Vagina (tissue), 2 donors: ENCODE measurements at regions not wholly inside any gene's neighbourhood (a gene's known extent, or its start where the extent isn't known, plus 50 kb on each side); places are given as distances from the start of the nearest gene placed in this dataset.

ENCODE experiments used
- POLR2A ChIP-seq, 2 donors: fragments of 450-650 bp; IDR thresholded peaks; one replicate each; pipeline ENCODE4 v1.6.1; 2017; ENCODE audit warnings: antibody characterized with exemption in 2 of 2, mild to moderate bottlenecking in 2 of 2, moderate library complexity in 2 of 2
- POLR2AphosphoS5 ChIP-seq, 2 donors: sonication (generic); formaldehyde crosslinking; IDR thresholded peaks; one replicate each; pipeline ENCODE4 v1.9.0; 2017; ENCODE audit warnings: antibody characterized with exemption in 2 of 2, mild to moderate bottlenecking in 2 of 2, low read depth in 1 of 2; ENCODE audit not compliant: insufficient read depth in 1 of 2
- TF ChIP-seq, protein P1 (sequence below), 3 experiments: fragments of 450-650 bp in 2 of 3; fragments of 200-600 bp in 1 of 3; sonication (generic) in 1 of 3; IDR thresholded peaks; one replicate each; pipeline ENCODE4 v1.5.1; 2017 to 2019; ENCODE audit warnings: antibody characterized with exemption in 3 of 3, mild to moderate bottlenecking in 2 of 3, moderate library complexity in 2 of 3

DNA sequence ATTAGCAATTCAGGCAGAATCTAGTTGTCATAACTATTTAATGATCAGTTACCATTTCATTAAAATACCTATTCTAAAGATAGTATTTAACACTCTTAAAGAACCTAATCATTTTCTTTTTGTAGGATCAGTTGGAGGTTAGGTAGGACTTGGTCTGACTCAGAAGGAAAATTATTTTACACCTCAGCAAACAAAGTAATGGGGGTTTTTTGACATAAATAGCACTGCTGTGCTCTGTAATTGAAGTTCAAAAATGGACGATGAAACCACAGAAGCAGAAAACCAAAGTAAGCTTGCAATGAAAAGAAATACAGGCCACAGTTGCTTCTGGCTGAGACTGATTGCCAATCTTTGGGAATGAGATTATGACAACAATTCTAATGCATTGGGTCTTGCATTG, 187.0 kb upstream of the TRPM3 start:
- TF ChIP-seq POLR2A (IDR thresholded peaks at IDR 0.05), result no peak
- TF ChIP-seq, protein P1, sequence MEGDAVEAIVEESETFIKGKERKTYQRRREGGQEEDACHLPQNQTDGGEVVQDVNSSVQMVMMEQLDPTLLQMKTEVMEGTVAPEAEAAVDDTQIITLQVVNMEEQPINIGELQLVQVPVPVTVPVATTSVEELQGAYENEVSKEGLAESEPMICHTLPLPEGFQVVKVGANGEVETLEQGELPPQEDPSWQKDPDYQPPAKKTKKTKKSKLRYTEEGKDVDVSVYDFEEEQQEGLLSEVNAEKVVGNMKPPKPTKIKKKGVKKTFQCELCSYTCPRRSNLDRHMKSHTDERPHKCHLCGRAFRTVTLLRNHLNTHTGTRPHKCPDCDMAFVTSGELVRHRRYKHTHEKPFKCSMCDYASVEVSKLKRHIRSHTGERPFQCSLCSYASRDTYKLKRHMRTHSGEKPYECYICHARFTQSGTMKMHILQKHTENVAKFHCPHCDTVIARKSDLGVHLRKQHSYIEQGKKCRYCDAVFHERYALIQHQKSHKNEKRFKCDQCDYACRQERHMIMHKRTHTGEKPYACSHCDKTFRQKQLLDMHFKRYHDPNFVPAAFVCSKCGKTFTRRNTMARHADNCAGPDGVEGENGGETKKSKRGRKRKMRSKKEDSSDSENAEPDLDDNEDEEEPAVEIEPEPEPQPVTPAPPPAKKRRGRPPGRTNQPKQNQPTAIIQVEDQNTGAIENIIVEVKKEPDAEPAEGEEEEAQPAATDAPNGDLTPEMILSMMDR (IDR thresholded peaks at IDR 0.05), result no peak
- TF ChIP-seq POLR2AphosphoS5 (IDR thresholded peaks at IDR 0.05; ENCODE audit: insufficient read depth in 1 of 2, low read depth in 1 of 2), result no peak
